Mucosa of gallbladder (tissue), 1 donor: ENCODE measurements at regions not wholly inside any gene's neighbourhood (a gene's known extent, or its start where the extent isn't known, plus 50 kb on each side); places are given as distances from the start of the nearest gene placed in this dataset.

Source experiments
- DNase-seq: peaks from one replicate; pipeline ENCODE4 v3.0.0-alpha.2; 2020; ENCODE audit warnings: low spot score
- donor health status: DM: no; HTN: no; CAD: no.

GRCh38 chr2:173669271-173669853 lies 295.8 kb downstream of the SP3 start:
- no peak for DNase-seq

- DNase-seq = no peak
Measured at GRCh38 chr2:173669888-173670287, 295.3 kb downstream of the SP3 start.

DNA sequence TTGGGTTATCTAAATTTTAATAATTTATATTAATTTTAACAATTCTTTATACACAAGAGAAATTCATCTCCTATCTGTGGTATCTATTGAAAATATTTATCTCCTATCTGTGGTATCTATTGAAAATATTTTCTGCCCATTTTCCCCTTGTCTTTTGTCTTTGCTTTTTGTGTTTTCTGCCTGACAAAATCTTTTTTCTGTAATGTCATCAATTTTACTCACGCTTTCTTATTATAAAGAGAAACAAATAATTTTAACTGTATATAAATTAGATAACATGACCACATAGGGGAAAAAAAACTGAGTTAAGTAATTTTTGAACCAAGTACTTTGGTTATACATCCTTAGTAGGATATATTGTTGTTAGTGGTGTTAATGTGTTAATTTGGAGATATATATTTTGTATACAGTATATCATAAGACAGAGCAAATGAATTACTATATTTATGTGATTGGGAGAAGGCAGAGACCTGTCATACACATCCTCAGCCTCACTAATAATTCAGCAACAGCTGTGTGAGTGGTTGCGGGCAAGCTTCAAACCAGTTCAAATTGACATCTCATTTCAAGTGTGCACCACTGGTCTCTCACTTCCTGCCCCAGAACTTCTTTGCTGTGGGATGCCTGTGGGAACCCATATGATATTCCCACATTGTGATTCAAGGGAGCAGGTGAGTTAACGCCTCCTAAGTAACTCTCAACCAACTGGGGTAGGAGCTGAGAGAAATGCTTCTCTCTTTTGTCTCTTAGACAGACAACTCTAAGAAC lies 292.4 kb downstream of the SP3 start:
- DNase-seq = no peak

DNA sequence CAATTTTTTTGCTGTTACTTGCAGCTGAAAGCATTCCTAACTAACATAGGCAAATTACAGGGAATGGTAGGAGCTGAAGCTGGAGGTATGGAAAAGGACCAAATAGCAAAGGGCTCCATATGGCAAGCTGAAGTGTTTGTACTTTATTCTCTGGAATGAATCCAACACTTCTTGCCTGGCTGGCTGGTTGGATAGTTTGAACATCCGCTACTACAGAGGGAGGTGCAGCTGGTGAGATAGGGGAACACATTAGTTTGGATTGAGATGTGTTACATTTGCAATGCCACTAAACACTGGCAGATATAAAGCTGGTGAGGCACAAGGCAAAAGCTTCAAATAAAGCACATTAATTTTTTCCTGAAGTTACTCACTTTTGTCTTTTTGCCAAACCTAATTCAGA lies 291.5 kb downstream of the SP3 start:
- DNase-seq = no peak

DNA sequence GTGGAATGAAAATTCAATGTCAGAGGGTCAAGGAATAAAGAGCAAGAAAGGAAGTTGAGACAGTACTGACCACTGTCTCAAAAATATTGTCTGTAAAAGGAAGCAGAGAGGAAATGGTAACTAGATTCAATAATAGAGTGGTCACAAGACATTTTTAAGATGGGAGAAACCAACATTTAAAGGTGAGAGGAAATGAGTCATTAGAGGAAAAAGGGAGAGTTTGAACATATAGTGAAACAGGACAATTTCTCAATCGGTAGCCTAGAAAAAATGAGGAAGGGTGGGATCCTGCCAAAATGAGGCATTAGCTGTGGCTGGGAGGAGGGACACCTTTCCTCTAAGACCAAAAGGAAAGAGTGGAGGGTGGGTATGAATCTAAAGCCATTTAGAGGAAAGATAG lies 288.5 kb downstream of the SP3 start:
- DNase-seq = no peak

DNA sequence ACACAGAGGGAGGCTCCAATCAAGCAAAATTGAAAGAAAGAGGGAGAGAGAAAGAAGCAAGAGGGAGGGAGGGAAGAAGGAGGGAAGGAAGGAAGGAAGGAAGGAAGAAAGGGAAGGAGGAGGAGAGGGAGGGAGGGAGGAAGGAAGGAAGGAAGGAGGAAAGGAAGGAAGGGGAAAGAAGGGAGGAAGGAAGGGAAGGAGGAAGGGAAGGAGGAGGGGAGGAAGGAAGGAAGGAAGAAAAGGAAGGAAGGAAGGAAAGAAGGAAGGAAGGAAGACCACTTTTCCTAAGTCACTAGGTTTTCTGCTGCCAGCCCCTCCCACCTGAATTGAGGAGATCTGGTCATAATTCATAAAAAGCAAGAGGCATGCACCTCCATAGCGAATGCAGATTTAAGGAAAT lies 287.0 kb downstream of the SP3 start:
- no peak for DNase-seq

DNA sequence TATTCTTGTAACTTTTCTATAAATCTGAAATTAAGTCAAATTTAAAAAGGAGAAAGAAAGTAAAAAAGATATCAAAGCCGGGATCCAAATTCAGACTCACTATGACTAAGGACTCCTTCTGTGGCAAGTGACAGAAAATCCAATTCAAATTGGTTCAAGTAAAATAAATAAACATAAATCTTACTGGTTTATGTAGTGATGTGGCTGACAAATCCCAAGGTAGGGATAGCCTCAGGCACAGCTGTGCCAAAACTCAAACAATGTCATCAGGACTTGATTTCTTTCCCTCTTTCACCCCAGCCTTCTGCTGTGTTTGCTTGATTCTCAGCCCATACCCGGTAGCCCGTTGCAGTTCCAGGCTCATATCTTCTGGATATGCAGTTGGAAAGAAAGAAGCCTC lies 284.6 kb downstream of the SP3 start:
- no peak for DNase-seq

DNA sequence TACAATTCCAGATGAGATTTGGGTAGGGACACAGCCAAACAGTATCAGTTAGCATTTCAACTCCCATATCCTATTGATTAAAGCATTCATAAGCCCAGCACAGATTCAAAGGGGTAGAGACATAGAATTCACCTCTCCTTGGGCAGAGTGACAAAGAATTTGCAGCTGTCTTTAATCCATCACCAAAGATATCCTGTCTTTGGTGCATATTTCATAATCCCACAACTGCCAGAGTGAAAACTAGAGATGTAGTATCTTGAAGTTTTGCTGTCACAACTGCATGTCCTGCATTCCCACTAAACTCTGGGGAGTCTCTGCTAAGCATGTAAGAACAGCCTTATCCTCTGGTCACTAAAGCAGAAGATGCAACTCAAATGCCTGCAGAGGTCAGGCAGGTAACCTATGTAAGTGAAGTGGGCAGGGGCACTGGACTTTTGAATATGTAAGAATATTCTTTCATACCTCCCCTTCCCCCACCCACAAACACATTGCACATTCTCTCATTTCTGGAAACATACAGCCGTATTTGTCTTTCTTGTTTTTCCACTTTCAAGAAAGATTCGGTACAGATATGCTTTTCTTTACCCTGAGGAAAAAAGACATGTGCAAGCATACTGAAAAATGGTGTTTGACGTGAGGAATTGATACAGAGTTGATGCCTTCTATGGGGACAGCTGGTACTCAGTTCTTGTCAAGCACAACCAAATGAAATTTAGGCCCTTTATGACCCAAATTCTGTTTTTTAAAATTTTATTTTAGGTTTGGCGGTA lies 283.1 kb downstream of the SP3 start:
- no peak for DNase-seq

- DNase-seq = no peak
Measured at GRCh38 chr2:173684896-173685459, 280.2 kb downstream of the SP3 start.

DNA sequence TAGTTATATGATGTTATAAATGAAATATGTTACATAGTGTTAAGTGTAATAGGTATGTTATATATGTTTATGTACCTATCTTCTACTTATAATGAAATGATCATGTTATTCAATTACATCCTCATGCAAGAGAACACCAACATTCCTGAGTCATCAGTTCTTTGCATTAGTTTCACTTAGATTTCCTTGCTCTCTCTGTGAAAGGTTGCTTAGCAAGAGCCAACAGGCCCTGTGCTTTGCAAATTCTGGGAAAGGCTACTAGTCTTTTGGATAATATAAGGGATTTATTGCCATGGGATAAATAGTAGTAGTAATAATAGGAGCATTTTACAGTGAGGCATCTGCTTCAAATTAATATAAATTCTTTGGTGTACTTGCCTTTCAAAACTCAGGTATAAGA lies 274.8 kb downstream of the SP3 start:
- DNase-seq = no peak

- no peak for DNase-seq
Measured at GRCh38 chr2:173692068-173692467, 273.1 kb downstream of the SP3 start.

DNA sequence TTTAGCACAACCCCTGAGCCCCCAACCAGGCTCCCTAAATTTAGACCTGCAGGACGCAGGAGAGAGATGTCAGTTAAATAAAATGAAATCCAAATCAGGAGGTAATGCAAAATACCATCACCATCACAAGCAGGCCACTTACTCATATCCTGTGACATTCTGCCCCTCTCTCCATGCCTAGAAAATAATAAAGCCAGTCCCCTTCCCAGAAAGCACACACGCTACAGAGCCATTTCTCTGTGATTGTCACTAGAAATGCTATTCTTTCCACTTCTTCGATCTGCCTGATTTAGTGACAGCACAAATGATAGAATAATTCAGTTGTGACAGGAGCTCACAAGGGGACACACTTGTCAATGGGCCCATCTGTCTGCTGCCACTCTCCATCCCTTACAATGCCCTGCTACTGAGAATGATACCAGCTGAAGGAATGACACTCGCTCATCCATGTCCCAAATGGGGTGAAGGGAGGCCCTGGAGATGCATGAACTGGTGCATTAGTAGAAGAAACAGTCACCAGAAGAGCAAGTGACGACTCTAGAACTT lies 272.1 kb downstream of the SP3 start:
- DNase-seq = no peak

GRCh38 chr2:173696274-173696673 lies 268.9 kb downstream of the SP3 start:
- DNase-seq = no peak

- no peak for DNase-seq
Measured at GRCh38 chr2:173697929-173698328, 267.2 kb downstream of the SP3 start.

- no peak for DNase-seq
Measured at GRCh38 chr2:173705656-173706055, 259.5 kb downstream of the SP3 start.

DNA sequence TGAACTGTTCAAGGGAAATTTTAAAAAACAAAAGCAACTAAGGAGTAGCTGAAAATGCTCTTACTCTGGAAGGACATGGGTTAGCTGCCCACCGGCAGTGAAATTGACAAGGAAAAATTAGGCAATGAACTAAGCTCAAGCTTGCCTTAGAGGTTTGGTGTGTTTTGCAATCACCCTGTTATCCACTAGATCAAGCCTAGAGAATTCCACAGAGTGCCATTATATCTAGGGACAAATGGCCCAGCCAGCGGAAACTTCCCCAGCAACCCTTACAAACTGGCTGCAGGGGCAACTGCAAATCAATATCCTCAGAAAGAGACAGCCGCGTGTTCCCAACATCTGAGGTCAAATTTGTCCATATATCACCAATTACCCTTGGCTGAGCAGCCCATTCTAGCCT lies 258.2 kb downstream of the SP3 start:
- no peak for DNase-seq

DNA sequence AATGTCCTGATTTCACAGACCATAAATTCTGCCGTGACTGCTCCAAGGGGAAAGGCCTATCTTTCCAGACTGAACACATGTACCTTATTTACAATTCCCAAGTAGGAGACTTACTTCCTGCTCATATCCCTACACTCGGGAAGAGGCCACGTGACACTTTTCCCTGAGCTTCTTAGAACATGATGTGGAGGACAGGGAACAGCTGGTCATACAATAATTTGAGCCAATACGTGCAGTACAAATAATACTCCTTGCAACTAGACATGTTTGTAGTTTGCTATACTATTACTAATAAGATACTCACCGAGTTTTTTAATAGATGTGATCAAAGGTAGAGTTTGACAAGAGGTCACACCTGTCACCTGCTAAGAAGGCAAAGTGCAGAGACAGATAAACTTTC lies 256.4 kb downstream of the SP3 start:
- no peak for DNase-seq

GRCh38 chr2:173711816-173712215 lies 253.4 kb downstream of the SP3 start:
- DNase-seq = no peak

- DNase-seq = no peak
Measured at GRCh38 chr2:173713904-173714555, 251.1 kb downstream of the SP3 start.

- no peak for DNase-seq
Measured at GRCh38 chr2:173715441-173715840, 249.7 kb downstream of the SP3 start.

DNA sequence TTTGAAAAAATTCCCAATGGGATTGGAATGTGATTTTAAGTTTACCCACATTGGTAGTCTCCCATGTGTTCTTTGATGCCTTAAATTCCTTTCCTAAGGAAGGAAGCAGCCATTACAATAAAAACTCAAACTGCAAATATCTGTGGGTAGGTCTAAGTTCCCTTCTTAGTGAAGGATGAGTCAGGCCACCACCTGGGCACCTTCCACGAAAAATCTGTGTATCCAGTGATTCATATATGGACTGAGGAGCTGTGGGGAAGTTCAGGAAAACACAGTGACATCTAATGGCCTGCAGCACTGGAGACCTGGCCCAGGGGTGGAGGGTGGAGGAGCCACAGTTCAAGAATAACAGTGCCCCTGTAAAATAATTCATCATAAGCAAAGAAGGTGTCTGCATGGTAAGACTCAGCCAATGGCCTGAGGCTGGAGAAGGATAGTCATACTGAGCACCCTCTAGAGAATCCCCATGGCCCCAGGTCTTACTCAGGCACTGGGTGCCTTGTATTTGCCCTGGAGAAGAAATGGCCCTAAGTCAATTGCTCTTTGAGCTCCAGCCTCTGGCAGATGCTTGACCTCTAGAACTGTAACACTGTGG lies 248.6 kb downstream of the SP3 start:
- no peak for DNase-seq

GRCh38 chr2:173719471-173719870 lies 245.7 kb downstream of the SP3 start:
- no peak for DNase-seq
